ENCODE measurements at regions not wholly inside any gene's neighbourhood (a gene's known extent, or its start where the extent isn't known, plus 50 kb on each side); places are given as distances from the start of the nearest gene placed in this dataset.
A peak's percentile ranks its signal among the peaks of the same experiment; 100 is the strongest.

- H3K4me1 Mint-ChIP-seq, result peaks cover 13% of the 10 kb centered on the region
- H3K9me3 Mint-ChIP-seq, result peaks cover 3% of the 10 kb centered on the region
- no peak overlapping the region for H3K27ac Mint-ChIP-seq
- TF ChIP-seq CTCF (IDR thresholded peaks at IDR 0.05; ENCODE audit: unreplicated experiment), result no peak
- H3K27me3 Mint-ChIP-seq (ENCODE audit: low read depth), result no peaks in the 10 kb centered on the region
- no peaks in the 10 kb centered on the region for H3K36me3 Mint-ChIP-seq
- H3K4me3 Mint-ChIP-seq, result no peak overlapping the region
- DNase-seq (ENCODE audit: low spot score in 2 of 2, unreplicated experiment in 2 of 2), result no peak
Measured at GRCh38 chr10:30560326-30560725, 69.2 kb downstream of the LYZL2 start.

- no peaks in the 10 kb centered on the region for H3K36me3 Mint-ChIP-seq
- no peak overlapping the region for H3K4me3 Mint-ChIP-seq
- peaks cover 3% of the 10 kb centered on the region for H3K9me3 Mint-ChIP-seq
- H3K27ac Mint-ChIP-seq, result no peak overlapping the region
- no peak for DNase-seq (ENCODE audit: low spot score in 2 of 2, unreplicated experiment in 2 of 2)
- H3K4me1 Mint-ChIP-seq, result peaks cover 17% of the 10 kb centered on the region
- no peak for TF ChIP-seq CTCF (IDR thresholded peaks at IDR 0.05; ENCODE audit: unreplicated experiment)
- no peaks in the 10 kb centered on the region for H3K27me3 Mint-ChIP-seq (ENCODE audit: low read depth)
Measured at GRCh38 chr10:30559180-30559579, 70.4 kb downstream of the LYZL2 start.

GRCh38 chr10:30558411-30558810, 71.1 kb downstream of the LYZL2 start:
- H3K9me3 Mint-ChIP-seq, result peaks cover 3% of the 10 kb centered on the region
- no peak for TF ChIP-seq CTCF (IDR thresholded peaks at IDR 0.05; ENCODE audit: unreplicated experiment)
- peaks cover 24% of the 10 kb centered on the region for H3K4me1 Mint-ChIP-seq
- H3K27ac Mint-ChIP-seq, result peak overlapping the region; percentile 65
- DNase-seq (ENCODE audit: low spot score in 2 of 2, unreplicated experiment in 2 of 2), result no peak
- H3K36me3 Mint-ChIP-seq, result no peaks in the 10 kb centered on the region
- H3K27me3 Mint-ChIP-seq (ENCODE audit: low read depth), result no peaks in the 10 kb centered on the region
- H3K4me3 Mint-ChIP-seq, result no peak overlapping the region

- Mint-ChIP-seq H3K27me3 (ENCODE audit: low read depth) (no peaks in the 10 kb centered on the region), H3K9me3 (peaks cover 2% of the 10 kb centered on the region), H3K4me3 (no peak overlapping the region), H3K36me3 (no peaks in the 10 kb centered on the region), H3K4me1 (peaks cover 28% of the 10 kb centered on the region), H3K27ac (peak overlapping the region; percentile 65)
- DNase-seq (ENCODE audit: low spot score in 2 of 2, unreplicated experiment in 2 of 2), result no peak
- no peak for TF ChIP-seq CTCF (IDR thresholded peaks at IDR 0.05; ENCODE audit: unreplicated experiment)
Measured at GRCh38 chr10:30557884-30558283, 71.7 kb downstream of the LYZL2 start.

GRCh38 chr10:30556189-30556588, 73.4 kb downstream of the LYZL2 start:
- DNase-seq (ENCODE audit: low spot score in 2 of 2, unreplicated experiment in 2 of 2), result no peak
- Mint-ChIP-seq H3K27me3 (ENCODE audit: low read depth) (no peaks in the 10 kb centered on the region), H3K4me3 (no peak overlapping the region), H3K9me3 (no peaks in the 10 kb centered on the region), H3K36me3 (no peaks in the 10 kb centered on the region), H3K27ac (peak overlapping the region; percentile 81), H3K4me1 (peaks cover 30% of the 10 kb centered on the region)
- no peak for TF ChIP-seq CTCF (IDR thresholded peaks at IDR 0.05; ENCODE audit: unreplicated experiment)

- Mint-ChIP-seq H3K9me3 (no peaks in the 10 kb centered on the region), H3K4me1 (peaks cover 30% of the 10 kb centered on the region), H3K27ac (no peak overlapping the region), H3K4me3 (no peak overlapping the region), H3K27me3 (ENCODE audit: low read depth) (no peaks in the 10 kb centered on the region), H3K36me3 (no peaks in the 10 kb centered on the region)
- no peak for TF ChIP-seq CTCF (IDR thresholded peaks at IDR 0.05; ENCODE audit: unreplicated experiment)
- no peak for DNase-seq (ENCODE audit: low spot score in 2 of 2, unreplicated experiment in 2 of 2)
Measured at GRCh38 chr10:30555465-30555864, 74.1 kb downstream of the LYZL2 start.

Measured in mesothelial cell of epicardium (in vitro differentiated cells).